ENCODE measurements at regions not wholly inside any gene's neighbourhood (a gene's known extent, or its start where the extent isn't known, plus 50 kb on each side); places are given as distances from the start of the nearest gene placed in this dataset.

DNA sequence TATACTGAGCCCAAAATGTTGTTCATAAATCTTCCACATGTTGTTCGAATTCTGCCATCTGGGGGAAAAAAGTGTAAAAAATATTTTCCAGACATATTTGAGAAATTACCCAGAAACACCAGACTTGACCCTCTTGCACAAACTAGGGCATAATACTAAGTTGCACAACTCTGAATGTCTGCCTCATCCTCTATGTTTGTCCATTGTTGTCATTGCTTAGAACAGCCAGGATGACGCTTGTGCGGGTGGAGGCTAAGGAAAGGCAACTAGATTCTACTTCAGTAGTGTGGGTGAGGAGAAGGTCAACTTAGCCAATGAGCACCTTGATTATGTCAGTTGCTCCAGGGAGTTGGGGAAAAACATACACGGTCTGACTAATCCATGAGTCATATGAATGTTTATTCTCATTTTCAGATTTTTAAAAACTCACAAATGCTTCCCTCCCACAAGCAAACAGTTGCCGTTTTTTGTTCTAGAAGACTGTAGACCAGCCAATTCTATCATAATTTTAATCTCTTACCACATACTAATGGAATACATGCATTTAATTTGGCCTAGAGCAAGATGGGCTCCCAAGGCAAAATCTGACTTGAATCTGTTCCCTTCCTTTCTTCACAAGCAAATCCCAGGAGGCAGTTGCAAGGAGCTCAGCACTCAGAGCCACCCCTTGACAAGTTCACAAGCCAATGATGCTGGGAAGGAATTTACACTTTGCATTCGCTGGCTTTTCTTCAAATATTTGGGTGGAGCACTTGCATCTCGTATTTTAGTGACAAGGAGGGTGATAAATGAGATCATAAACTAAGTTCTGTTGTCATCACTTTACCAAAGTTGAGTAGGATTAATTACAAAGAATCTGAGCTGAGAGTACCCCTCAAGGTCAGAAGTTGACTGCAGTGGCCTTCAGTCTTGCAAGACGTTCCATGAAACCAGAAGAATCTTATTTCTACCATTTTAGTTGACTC lies 163.2 kb upstream of the TWIST2 start:
- TF ChIP-seq, protein P1, sequence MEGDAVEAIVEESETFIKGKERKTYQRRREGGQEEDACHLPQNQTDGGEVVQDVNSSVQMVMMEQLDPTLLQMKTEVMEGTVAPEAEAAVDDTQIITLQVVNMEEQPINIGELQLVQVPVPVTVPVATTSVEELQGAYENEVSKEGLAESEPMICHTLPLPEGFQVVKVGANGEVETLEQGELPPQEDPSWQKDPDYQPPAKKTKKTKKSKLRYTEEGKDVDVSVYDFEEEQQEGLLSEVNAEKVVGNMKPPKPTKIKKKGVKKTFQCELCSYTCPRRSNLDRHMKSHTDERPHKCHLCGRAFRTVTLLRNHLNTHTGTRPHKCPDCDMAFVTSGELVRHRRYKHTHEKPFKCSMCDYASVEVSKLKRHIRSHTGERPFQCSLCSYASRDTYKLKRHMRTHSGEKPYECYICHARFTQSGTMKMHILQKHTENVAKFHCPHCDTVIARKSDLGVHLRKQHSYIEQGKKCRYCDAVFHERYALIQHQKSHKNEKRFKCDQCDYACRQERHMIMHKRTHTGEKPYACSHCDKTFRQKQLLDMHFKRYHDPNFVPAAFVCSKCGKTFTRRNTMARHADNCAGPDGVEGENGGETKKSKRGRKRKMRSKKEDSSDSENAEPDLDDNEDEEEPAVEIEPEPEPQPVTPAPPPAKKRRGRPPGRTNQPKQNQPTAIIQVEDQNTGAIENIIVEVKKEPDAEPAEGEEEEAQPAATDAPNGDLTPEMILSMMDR (conservative IDR thresholded peaks at IDR 0.05 in 1 of 2, IDR thresholded peaks at IDR 0.05 in 1 of 2; ENCODE audit: extremely low read depth in 1 of 2, insufficient read depth in 1 of 2, low read depth in 1 of 2, low read length in 2 of 2): no peak
- TF ChIP-seq EZH2 (IDR thresholded peaks at IDR 0.05; ENCODE audit: borderline replicate concordance, low read length): no peak
